IPS DF 4.7 (cell line): ENCODE measurements at regions not wholly inside any gene's neighbourhood (a gene's known extent, or its start where the extent isn't known, plus 50 kb on each side); places are given as distances from the start of the nearest gene placed in this dataset.

Experiments
- DNase-seq: peaks from one replicate; pipeline ENCODE4 v3.0.0-alpha.2; 2013; ENCODE audit warnings: low spot score; ENCODE audit errors: extremely low read depth

- DNase-seq, result no peak
Measured at GRCh38 chr12:14252697-14253096, 112.8 kb upstream of the ATF7IP start.

GRCh38 chr12:14253496-14253895, 112.0 kb upstream of the ATF7IP start:
- DNase-seq, result no peak

GRCh38 chr12:14254781-14255180, 110.7 kb upstream of the ATF7IP start:
- DNase-seq, result no peak

- DNase-seq, result no peak
Measured at GRCh38 chr12:14256121-14256520, 109.4 kb upstream of the ATF7IP start.

DNA sequence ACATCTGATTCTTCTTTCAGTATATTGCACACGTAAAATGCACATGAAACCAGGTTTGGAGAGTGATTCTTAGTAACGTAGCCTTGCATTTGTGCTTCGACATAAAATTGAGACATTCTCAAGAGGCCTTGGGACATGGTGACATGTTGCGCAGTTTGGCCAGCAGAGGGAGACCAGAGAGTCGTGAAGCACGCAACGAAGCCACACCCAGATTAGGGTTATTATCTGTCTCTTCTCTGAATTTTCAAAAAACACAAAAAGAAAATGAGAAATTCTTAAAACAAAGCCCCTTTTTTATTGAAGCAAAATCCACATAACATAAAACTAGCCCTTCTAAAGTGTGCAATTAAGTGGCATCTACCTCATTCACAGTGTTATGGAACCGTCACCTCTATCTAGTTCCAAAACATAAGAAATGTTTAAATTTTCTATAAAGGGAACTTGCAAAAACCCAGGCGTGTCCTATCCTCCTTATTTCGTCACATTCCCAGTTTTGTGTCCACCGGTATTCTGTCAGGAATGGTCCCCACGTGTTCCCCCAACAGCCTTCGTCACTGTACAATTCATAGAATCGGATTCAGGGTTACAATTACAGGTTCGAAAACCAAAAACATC, 108.8 kb upstream of the ATF7IP start:
- DNase-seq, result no peak

- no peak for DNase-seq
Measured at GRCh38 chr12:14257303-14257733, 108.2 kb upstream of the ATF7IP start.

- DNase-seq, result peak; percentile 100
Measured at GRCh38 chr12:14257734-14258574, 107.5 kb upstream of the ATF7IP start.

DNA sequence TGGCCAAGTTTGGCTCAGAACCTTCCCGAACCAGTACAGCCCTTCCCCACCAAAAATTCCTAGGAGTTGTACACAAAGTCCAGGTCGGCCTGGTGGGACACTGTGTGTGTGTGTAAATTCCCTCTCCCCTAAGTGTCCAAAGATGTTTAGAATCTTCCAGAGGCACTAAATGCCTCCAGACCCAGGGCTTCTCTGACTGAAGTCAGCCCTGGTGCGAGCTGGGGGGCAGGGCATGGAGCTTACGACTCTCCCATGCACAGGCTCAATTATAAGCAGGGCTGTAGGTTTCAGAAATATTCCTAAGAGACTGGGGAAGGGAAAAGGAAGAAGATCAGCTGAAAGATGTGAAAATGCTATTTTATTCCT, 106.9 kb upstream of the ATF7IP start:
- no peak for DNase-seq

DNA sequence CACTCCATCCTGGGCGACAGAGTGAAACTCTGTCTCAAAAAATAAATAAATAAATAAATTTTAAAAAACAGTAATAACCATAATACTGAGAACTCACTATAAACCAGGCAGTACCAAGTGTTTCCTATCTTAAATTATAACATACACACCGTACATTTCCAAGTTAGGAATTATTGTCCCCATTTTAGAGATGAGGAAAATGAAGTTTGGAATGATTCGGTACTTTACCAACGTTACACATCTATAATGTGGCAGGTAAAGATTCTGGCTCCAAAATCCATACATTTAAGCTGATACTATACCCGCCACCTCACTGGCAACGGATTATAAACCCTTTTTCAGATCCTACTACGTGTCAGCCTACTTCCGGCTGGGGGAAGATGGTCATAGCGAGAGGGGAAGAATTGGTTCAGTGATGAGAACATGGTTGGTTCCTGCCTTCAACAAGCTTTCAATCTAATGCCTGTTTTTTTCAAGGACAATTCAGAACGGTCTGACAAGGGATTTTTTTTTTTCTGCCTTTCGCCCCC, 105.9 kb upstream of the ATF7IP start:
- no peak for DNase-seq

- no peak for DNase-seq
Measured at GRCh38 chr12:14260011-14260993, 105.2 kb upstream of the ATF7IP start.

- no peak for DNase-seq
Measured at GRCh38 chr12:14261096-14261495, 104.4 kb upstream of the ATF7IP start.

DNA sequence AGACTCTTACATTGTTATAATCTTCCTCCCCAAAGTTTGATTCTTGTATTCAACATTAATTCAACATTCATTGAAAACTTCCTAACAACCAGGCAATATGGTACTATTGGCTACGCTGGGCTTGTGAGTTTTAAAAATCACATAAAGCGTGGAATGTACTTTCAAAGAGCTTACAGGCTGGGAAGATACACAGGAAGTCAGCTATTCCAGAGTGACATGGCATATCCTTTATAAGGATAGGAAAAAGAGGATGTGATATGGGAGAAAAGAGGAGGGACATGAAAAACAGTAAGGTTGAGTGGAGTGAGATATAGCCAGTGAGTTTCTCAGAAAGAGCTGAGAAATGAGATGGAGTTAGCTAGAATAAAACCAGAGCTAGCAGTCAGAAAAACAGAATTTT, 103.6 kb upstream of the ATF7IP start:
- no peak for DNase-seq

GRCh38 chr12:14262771-14263511, 102.5 kb upstream of the ATF7IP start:
- no peak for DNase-seq

DNA sequence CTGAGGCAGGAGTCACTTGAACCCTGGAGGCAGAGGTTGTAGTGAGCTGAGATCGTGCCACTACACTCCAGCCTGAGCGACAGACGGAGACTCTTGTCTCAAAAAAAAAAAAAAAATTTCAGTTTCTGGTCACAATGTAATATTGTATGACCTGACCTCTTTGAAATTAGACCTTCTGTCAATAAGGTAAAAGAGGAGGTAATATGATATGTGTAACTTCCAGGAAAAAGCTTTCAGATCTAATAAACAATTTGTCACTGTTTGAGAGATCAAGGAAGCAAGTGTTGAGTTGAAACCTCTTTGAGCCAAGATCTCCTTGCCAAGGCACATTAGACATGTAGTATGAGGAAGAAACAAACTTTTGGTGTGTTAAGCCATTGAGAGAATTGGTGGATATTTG, 101.7 kb upstream of the ATF7IP start:
- no peak for DNase-seq

- DNase-seq, result no peak
Measured at GRCh38 chr12:14264316-14264715, 101.2 kb upstream of the ATF7IP start.

DNA sequence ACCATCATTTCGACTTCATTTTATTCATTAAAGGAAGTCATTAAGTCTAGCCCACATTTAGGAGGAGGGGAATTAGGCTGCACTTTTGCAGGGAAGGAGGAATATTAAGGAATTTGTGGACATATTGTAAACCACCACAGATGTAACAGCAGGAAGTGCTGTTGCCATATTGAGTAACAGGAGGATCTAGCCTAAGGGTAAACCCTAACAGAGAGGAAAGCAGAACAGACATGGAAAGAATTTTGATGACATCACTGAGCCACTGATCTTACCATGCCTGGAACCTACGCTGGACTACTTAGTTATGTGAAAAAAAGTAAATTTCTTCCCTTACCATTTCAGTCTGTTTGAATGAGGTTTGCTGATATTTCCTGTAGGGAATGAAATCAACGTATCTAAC, 100.7 kb upstream of the ATF7IP start:
- no peak for DNase-seq

GRCh38 chr12:14268120-14268515, 97.4 kb upstream of the ATF7IP start:
- DNase-seq, result no peak

DNA sequence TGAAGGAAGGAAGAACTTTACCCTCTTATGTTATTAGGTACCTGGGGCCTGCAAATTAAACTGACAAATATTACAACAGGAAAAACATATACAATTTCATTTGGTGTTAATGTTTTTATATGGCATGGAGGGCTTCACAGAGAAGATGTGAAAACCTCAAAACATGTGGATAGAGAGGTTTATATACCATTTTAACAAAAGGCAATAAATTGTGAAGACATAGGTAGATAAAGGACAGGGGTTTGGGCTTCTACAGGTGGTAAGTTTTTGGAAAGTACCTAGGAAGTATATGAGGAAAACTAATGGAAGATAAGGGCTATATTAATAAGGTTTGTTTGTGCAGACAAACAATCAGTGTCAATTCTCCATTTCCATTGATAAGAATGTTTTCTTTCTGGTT, 95.1 kb upstream of the ATF7IP start:
- no peak for DNase-seq

- no peak for DNase-seq
Measured at GRCh38 chr12:14272956-14273912, 92.2 kb upstream of the ATF7IP start.

GRCh38 chr12:14273913-14274311, 91.6 kb upstream of the ATF7IP start:
- no peak for DNase-seq
